GM20000 (cell line): ENCODE measurements at regions not wholly inside any gene's neighbourhood (a gene's known extent, or its start where the extent isn't known, plus 50 kb on each side); places are given as distances from the start of the nearest gene placed in this dataset.

Source experiments
- DNase-seq: peaks from one replicate; pipeline ENCODE4 v3.0.0; 2012; ENCODE audit warnings: low spot score
- CTCF ChIP-seq: IDR thresholded peaks from 2 replicates; pipeline ENCODE4 v1.5.1; 2012; ENCODE audit warnings: mild to moderate bottlenecking, control low read depth; ENCODE audit errors: extremely low read depth, missing control alignments

GRCh38 chr18:38619129-38619528 lies 1053.5 kb upstream of the CELF4 start:
- no peak for TF ChIP-seq CTCF
- no peak for DNase-seq

GRCh38 chr18:38616306-38616705 lies 1050.7 kb upstream of the CELF4 start:
- no peak for DNase-seq
- no peak for TF ChIP-seq CTCF

GRCh38 chr18:38612904-38613303 lies 1047.3 kb upstream of the CELF4 start:
- DNase-seq: no peak
- no peak for TF ChIP-seq CTCF

GRCh38 chr18:38611036-38611964 lies 1045.7 kb upstream of the CELF4 start:
- peak; percentile 29 for DNase-seq
- TF ChIP-seq CTCF: no peak

- no peak for DNase-seq
- TF ChIP-seq CTCF: no peak
Observed at GRCh38 chr18:38606841-38607240, 1041.2 kb upstream of the CELF4 start.

- DNase-seq: no peak
Observed at GRCh38 chr18:38602341-38602740, 1036.7 kb upstream of the CELF4 start.

More at GRCh38 chr18:38602341-38602740, 1036.7 kb upstream of the CELF4 start:
- TF ChIP-seq CTCF: no peak
